ENCODE measurements at regions not wholly inside any gene's neighbourhood (a gene's known extent, or its start where the extent isn't known, plus 50 kb on each side); places are given as distances from the start of the nearest gene placed in this dataset.

DNA sequence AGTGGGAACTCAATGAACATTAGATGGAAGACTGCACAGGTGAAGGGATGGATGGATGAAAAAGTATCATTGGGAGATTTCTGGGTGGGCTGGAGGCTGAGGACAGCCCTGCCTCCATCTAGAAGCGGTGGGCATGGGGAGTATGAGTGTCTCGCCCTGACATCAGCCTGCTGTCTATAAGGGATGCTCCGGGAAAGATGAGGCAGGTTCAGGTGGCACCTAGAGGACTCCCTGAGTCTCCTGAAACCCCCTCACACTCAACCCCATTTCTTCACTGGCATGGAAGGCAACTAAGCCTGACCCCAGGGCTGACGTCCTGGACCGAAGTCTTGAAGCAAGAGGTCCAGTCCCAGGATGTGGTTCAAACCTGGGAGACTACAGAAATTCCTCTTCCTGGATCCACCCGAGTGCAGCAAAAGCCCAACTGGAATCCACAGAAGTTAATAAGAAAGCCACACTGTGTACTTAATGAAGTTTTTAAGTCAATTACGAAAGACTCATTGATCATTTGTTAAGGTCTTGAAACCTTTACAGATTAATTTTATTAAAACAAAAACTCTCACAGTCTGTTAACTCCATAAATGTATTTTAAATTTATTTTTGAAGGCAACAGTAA lies 238.8 kb downstream of the EMX2 start:
- TF ChIP-seq, protein P1, sequence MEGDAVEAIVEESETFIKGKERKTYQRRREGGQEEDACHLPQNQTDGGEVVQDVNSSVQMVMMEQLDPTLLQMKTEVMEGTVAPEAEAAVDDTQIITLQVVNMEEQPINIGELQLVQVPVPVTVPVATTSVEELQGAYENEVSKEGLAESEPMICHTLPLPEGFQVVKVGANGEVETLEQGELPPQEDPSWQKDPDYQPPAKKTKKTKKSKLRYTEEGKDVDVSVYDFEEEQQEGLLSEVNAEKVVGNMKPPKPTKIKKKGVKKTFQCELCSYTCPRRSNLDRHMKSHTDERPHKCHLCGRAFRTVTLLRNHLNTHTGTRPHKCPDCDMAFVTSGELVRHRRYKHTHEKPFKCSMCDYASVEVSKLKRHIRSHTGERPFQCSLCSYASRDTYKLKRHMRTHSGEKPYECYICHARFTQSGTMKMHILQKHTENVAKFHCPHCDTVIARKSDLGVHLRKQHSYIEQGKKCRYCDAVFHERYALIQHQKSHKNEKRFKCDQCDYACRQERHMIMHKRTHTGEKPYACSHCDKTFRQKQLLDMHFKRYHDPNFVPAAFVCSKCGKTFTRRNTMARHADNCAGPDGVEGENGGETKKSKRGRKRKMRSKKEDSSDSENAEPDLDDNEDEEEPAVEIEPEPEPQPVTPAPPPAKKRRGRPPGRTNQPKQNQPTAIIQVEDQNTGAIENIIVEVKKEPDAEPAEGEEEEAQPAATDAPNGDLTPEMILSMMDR (conservative IDR thresholded peaks at IDR 0.05; ENCODE audit: low read length) = no peak
- TF ChIP-seq EZH2phosphoT487 (IDR thresholded peaks at IDR 0.05; ENCODE audit: borderline replicate concordance, low read depth, low read length) = no peak
